ENCODE measurements at regions not wholly inside any gene's neighbourhood (a gene's known extent, or its start where the extent isn't known, plus 50 kb on each side); places are given as distances from the start of the nearest gene placed in this dataset.

- intact Hi-C loops (cut with micrococcal nuclease), result no loop called here
- Histone ChIP-seq H3K9ac (ENCODE audit: low read length) (no peak overlapping the region), H3K4me3 (ENCODE audit: control extremely low read depth in 1 of 5, extremely low read depth in 1 of 5, insufficient read depth in 1 of 5, low read depth in 2 of 5, low read length in 4 of 5) (no peak overlapping the region), H3K79me2 (ENCODE audit: control insufficient read depth, insufficient read depth, low read length) (no peaks in the 10 kb centered on the region), H3K4me1 (ENCODE audit: control insufficient read depth in 2 of 2, insufficient read depth in 2 of 2, low read length in 2 of 2) (no peaks in the 10 kb centered on the region), H3K27ac (ENCODE audit: low read length in 2 of 2) (no peak overlapping the region), H3K9me3 (ENCODE audit: control extremely low read depth in 1 of 3, control insufficient read depth in 2 of 3, insufficient read depth in 1 of 3, low read length in 2 of 3) (peaks cover 0 to 3% (median 0%) of the 10 kb centered on the region in 3 donors), H2AFZ (ENCODE audit: insufficient read depth, low read depth, low read length, poor library complexity, severe bottlenecking) (no peak overlapping the region), H3K27me3 (replicated peaks in 1 of 4; ENCODE audit: control extremely low read depth in 1 of 4, control insufficient read depth in 3 of 4, insufficient read depth in 4 of 4, low read length in 3 of 4) (peaks cover 0 to 4% (median 0%) of the 10 kb centered on the region in 4 experiments), H4K20me1 (ENCODE audit: control insufficient read depth, insufficient read depth, low read length, poor library complexity, severe bottlenecking) (no peaks in the 10 kb centered on the region), H3K36me3 (replicated peaks in 1 of 2; ENCODE audit: control extremely low read depth in 1 of 2, control insufficient read depth in 1 of 2, extremely low read depth in 1 of 2, insufficient read depth in 2 of 2, low read length in 1 of 2) (no peaks in the 10 kb centered on the region), H3K4me2 (replicated peaks; ENCODE audit: low read depth, low read length, poor library complexity, severe bottlenecking) (no peak overlapping the region)
- Mint-ChIP-seq H3K27ac (no peak overlapping the region), H3K9me3 (ENCODE audit: insufficient read depth) (no peaks in the 10 kb centered on the region), H3K4me3 (no peak overlapping the region), H3K27me3 (no peaks in the 10 kb centered on the region), H3K4me1 (no peaks in the 10 kb centered on the region)
- POLR2A ChIA-PET, result no interaction called here
- CTCF ChIA-PET, result no interaction called here
- no peak for TF ChIP-seq EZH2 (IDR thresholded peaks at IDR 0.05; ENCODE audit: borderline replicate concordance, insufficient read depth, low read depth, low read length, poor library complexity, severe bottlenecking)
- no peak for TF ChIP-seq CTCF (IDR thresholded peaks at IDR 0.05)
- no CpG with 5 or more reads among the region's 1 CpG for WGBS (ENCODE audit: insufficient coverage)
- no peak for DNase-seq
- ATAC-seq (ENCODE audit: low read depth), result no peak
Measured at GRCh38 chr20:52761867-52762266, 210.3 kb upstream of the TSHZ2 start.

DNA sequence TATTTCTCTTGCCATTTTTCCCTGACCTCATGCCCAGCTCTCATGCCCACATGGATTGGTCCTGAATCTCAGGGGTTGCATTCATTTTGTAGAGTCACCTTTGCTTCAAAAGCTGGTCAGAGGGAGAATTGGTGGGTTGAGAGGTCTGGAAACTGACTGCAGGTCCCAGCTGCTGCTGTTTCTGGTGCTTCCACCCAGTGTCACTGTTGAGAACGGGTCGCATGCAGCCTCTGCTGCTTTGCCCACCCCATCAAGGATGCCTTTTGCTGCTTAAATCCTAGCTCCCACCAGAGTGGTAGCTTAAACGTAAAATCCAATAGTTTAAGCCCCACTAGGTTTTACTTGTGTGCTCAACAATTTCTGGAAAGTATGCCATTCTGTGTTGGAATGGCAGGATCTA is 211.4 kb upstream of the TSHZ2 start:
- Histone ChIP-seq H4K20me1 (ENCODE audit: control insufficient read depth, insufficient read depth, low read length, poor library complexity, severe bottlenecking) (no peaks in the 10 kb centered on the region), H3K4me2 (replicated peaks; ENCODE audit: low read depth, low read length, poor library complexity, severe bottlenecking) (no peak overlapping the region), H3K4me3 (ENCODE audit: control extremely low read depth in 1 of 5, extremely low read depth in 1 of 5, insufficient read depth in 1 of 5, low read depth in 2 of 5, low read length in 4 of 5) (no peak overlapping the region), H3K27me3 (replicated peaks in 1 of 4; ENCODE audit: control extremely low read depth in 1 of 4, control insufficient read depth in 3 of 4, insufficient read depth in 4 of 4, low read length in 3 of 4) (peaks cover 0 to 4% (median 0%) of the 10 kb centered on the region in 4 experiments), H3K27ac (ENCODE audit: low read length in 2 of 2) (no peak overlapping the region), H2AFZ (ENCODE audit: insufficient read depth, low read depth, low read length, poor library complexity, severe bottlenecking) (no peak overlapping the region), H3K36me3 (replicated peaks in 1 of 2; ENCODE audit: control extremely low read depth in 1 of 2, control insufficient read depth in 1 of 2, extremely low read depth in 1 of 2, insufficient read depth in 2 of 2, low read length in 1 of 2) (no peaks in the 10 kb centered on the region), H3K4me1 (ENCODE audit: control insufficient read depth in 2 of 2, insufficient read depth in 2 of 2, low read length in 2 of 2) (no peaks in the 10 kb centered on the region), H3K9ac (ENCODE audit: low read length) (no peak overlapping the region), H3K79me2 (ENCODE audit: control insufficient read depth, insufficient read depth, low read length) (no peaks in the 10 kb centered on the region), H3K9me3 (ENCODE audit: control extremely low read depth in 1 of 3, control insufficient read depth in 2 of 3, insufficient read depth in 1 of 3, low read length in 2 of 3) (peaks cover 0 to 3% (median 0%) of the 10 kb centered on the region in 3 donors)
- Mint-ChIP-seq H3K27me3 (no peaks in the 10 kb centered on the region), H3K27ac (no peak overlapping the region), H3K9me3 (ENCODE audit: insufficient read depth) (no peaks in the 10 kb centered on the region), H3K4me1 (no peaks in the 10 kb centered on the region), H3K4me3 (no peak overlapping the region)
- intact Hi-C loops (cut with micrococcal nuclease), result no loop called here
- no peak for TF ChIP-seq CTCF (IDR thresholded peaks at IDR 0.05)
- TF ChIP-seq EZH2 (IDR thresholded peaks at IDR 0.05; ENCODE audit: borderline replicate concordance, insufficient read depth, low read depth, low read length, poor library complexity, severe bottlenecking), result no peak
- DNase-seq (no peak), ATAC-seq (ENCODE audit: low read depth) (no peak)
- ChIA-PET POLR2A (no interaction called here), CTCF (no interaction called here)
- 80% methylated on average over 3 of the region's 3 CpGs for WGBS (ENCODE audit: insufficient coverage)
